PC-3 (cell line): ENCODE measurements at regions not wholly inside any gene's neighbourhood (a gene's known extent, or its start where the extent isn't known, plus 50 kb on each side); places are given as distances from the start of the nearest gene placed in this dataset.
"Not testable (repeated sequence)": the region's sequence is repeated elsewhere in the genome, so short reads cannot be mapped to it uniquely, and the experiment has no call there.

Experiments
- ATAC-seq: fragments of 200-7000 bp; cut with Tn5 transposase; 2 replicates; pipeline ENCODE4 v1.9.1; 2020; ENCODE audit warnings: mild to moderate bottlenecking, moderate library complexity
- BruUV-seq: library from RNA; stranded (reverse); fragments of 400-500 nt; replicated peaks from 2 replicates; lab custom pipeline; 2021; lab: Mats Ljungman, UMichigan
- CTCF ChIA-PET: fragments of 300-600 bp; sonication (Branson Sonifier 250); formaldehyde crosslinking; loops from one replicate; lab custom pipeline; 2022; ENCODE audit warnings: antibody characterized with exemption; lab: Charles Lee
- POLR2A ChIA-PET: fragments of 300-600 bp; sonication (Branson Sonifier 250); formaldehyde crosslinking; loops from one replicate; lab custom pipeline; 2022; ENCODE audit warnings: antibody characterized with exemption; ENCODE audit not compliant: unreplicated experiment; lab: Charles Lee
- DNase-seq: peaks from one replicate; pipeline ENCODE4 v3.0.0-alpha.2; 2015
- H2AFZ ChIP-seq: fragments of 300-600 bp; sonication (generic); 2 replicates; pipeline ENCODE4 v1.6.0; 2016; ENCODE audit warnings: antibody characterized with exemption, low read length
- H3F3A ChIP-seq: fragments of 300-600 bp; sonication (generic); one replicate; pipeline ENCODE4 v1.6.0; 2017; ENCODE audit warnings: antibody characterized with exemption, low read length, control low read depth, mild to moderate bottlenecking; ENCODE audit not compliant: unreplicated experiment
- H3K27ac ChIP-seq: fragments of 300-600 bp; sonication (generic); 2 replicates; pipeline ENCODE4 v1.5.1; 2016; ENCODE audit warnings: mild to moderate bottlenecking, low read length
- H3K27me3 ChIP-seq: fragments of 300-600 bp; sonication (generic); 2 replicates; pipeline ENCODE4 v1.6.1; 2016; ENCODE audit warnings: low read length, mixed read lengths
- H3K36me3 ChIP-seq: fragments of 300-600 bp; sonication (generic); 2 replicates; pipeline ENCODE4 v1.6.1; 2016; ENCODE audit warnings: low read depth, mixed run types, low read length, mixed read lengths
- H3K4me1 ChIP-seq: fragments of 300-600 bp; sonication (generic); 2 replicates; pipeline ENCODE4 v1.5.1; 2016; ENCODE audit warnings: low read length; ENCODE audit not compliant: insufficient read depth
- H3K4me2 ChIP-seq: fragments of 300-600 bp; sonication (generic); 2 replicates; pipeline ENCODE4 v1.6.0; 2016; ENCODE audit warnings: low read length
- H3K4me3 ChIP-seq: fragments of 300-600 bp; sonication (generic); 2 replicates; pipeline ENCODE4 v1.5.1; 2016; ENCODE audit warnings: mild to moderate bottlenecking, low read length, mixed read lengths
- H3K79me2 ChIP-seq: fragments of 300-600 bp; sonication (generic); 2 replicates; pipeline ENCODE4 v1.6.1; 2017; ENCODE audit warnings: low read length, mixed read lengths
- H3K9ac ChIP-seq: fragments of 300-600 bp; sonication (generic); 2 replicates; pipeline ENCODE4 v1.6.0; 2016; ENCODE audit warnings: mild to moderate bottlenecking, low read length
- H3K9me2 ChIP-seq: fragments of 300-600 bp; sonication (generic); replicated peaks from 2 replicates; pipeline ENCODE4 v1.6.1; 2016; ENCODE audit warnings: mixed run types, low read length, mixed read lengths
- H3K9me3 ChIP-seq: fragments of 300-600 bp; sonication (generic); 2 replicates; pipeline ENCODE4 v1.6.1; 2016; ENCODE audit warnings: low read length, mixed read lengths
- H4K20me1 ChIP-seq: fragments of 300-600 bp; sonication (generic); 2 replicates; pipeline ENCODE4 v1.6.1; 2016; ENCODE audit warnings: low read length, mixed read lengths
- EZH2 ChIP-seq: fragments of 300-600 bp; sonication (generic); IDR thresholded peaks from one replicate; pipeline ENCODE4 v1.6.1; 2017; ENCODE audit warnings: antibody characterized with exemption, mild to moderate bottlenecking, low read length; ENCODE audit not compliant: unreplicated experiment
- EZH2phosphoT487 ChIP-seq: fragments of 300-600 bp; sonication (generic); IDR thresholded peaks from 2 replicates; pipeline ENCODE4 v1.6.1; 2018; ENCODE audit warnings: mild to moderate bottlenecking, antibody characterized with exemption, low read length, borderline replicate concordance
- intact Hi-C: fragments of 100-400 bp; cut with micrococcal nuclease; formaldehyde crosslinking; loops from 2 replicates; pipeline ENCODE4 v1.9.0; 2023
- TF ChIP-seq, protein P1 (sequence below): fragments of 300-600 bp; sonication (generic); conservative IDR thresholded peaks from 2 replicates; pipeline ENCODE4 v1.5.1; 2017; ENCODE audit warnings: antibody characterized with exemption, low read depth, mild to moderate bottlenecking, low read length

DNA sequence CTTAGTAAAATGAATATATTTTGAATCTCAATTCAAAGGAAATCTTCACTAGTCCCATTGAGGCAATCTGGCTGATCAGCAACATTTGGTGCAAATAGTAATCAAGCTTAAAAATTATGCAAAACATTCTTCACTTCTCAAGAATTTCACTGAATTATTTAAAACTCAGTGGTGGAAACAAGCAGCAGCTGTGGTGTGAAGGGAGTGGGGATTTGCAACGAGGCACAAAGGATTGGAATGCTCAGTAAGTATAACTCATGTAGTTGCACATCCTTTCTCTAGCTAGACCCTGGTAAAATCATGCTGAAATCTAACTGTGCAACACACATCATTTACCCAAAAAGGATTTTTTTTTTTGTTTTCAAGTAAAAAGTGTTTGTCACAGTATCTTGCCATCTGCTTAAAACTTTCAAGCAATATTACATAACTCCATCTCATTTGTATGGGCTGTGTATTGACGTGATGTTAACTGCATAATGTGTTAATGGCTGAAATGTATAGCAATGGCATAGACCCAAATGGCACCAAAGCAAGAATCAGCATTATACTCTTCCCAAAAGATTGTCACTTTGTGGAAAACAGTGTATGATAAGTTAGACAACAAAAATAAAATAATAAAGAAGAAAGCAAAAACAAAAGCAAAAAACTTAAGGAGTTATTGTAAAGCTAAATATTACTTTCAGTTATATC, 816.6 kb downstream of the EPHA3 start:
- no peak for TF ChIP-seq EZH2
- TF ChIP-seq, protein P1, sequence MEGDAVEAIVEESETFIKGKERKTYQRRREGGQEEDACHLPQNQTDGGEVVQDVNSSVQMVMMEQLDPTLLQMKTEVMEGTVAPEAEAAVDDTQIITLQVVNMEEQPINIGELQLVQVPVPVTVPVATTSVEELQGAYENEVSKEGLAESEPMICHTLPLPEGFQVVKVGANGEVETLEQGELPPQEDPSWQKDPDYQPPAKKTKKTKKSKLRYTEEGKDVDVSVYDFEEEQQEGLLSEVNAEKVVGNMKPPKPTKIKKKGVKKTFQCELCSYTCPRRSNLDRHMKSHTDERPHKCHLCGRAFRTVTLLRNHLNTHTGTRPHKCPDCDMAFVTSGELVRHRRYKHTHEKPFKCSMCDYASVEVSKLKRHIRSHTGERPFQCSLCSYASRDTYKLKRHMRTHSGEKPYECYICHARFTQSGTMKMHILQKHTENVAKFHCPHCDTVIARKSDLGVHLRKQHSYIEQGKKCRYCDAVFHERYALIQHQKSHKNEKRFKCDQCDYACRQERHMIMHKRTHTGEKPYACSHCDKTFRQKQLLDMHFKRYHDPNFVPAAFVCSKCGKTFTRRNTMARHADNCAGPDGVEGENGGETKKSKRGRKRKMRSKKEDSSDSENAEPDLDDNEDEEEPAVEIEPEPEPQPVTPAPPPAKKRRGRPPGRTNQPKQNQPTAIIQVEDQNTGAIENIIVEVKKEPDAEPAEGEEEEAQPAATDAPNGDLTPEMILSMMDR = no peak
- no peak for TF ChIP-seq EZH2phosphoT487
- H3K36me3 ChIP-seq = no peaks in the 10 kb centered on the region
- H2AFZ ChIP-seq = no peak overlapping the region
- H3K9me2 ChIP-seq = no peaks in the 10 kb centered on the region
- H3K9me3 ChIP-seq = no peaks in the 10 kb centered on the region
- no peak for ATAC-seq
- H3F3A ChIP-seq = no peaks in the 10 kb centered on the region
- no peak overlapping the region for H3K4me3 ChIP-seq
- H3K79me2 ChIP-seq = no peaks in the 10 kb centered on the region
- H3K27me3 ChIP-seq = no peaks in the 10 kb centered on the region
- CTCF ChIA-PET = no interaction called here
- H3K9ac ChIP-seq = no peak overlapping the region
- H4K20me1 ChIP-seq = no peaks in the 10 kb centered on the region
- no peaks in the 10 kb centered on the region for H3K4me1 ChIP-seq
- DNase-seq = no peak
- POLR2A ChIA-PET = no interaction called here
- BruUV-seq = no TSS peak
- no peak overlapping the region for H3K4me2 ChIP-seq
- intact Hi-C loops = no loop called here
- no peak overlapping the region for H3K27ac ChIP-seq

DNA sequence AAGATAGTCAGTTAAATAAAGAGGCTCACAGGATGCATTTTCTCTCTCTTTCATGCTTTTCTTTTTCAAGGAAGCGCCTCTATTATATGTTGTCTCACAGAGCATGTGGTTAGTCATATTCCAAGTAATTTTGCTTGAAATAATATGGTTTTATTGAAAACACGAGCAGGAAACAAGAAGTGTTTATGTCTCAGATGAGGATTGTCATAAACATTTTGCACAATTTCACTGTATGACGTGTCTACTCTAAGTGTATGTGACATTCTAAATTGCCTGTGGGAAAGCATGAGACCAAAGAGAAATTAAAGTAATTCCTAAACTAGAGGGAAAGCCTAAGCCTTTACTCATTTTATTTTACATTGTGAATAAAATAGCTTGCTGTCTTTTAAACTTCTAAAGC, 818.6 kb downstream of the EPHA3 start:
- Histone ChIP-seq H2AFZ (no peak overlapping the region), H3K9me3 (no peaks in the 10 kb centered on the region), H3K4me2 (no peak overlapping the region), H3K9ac (no peak overlapping the region), H3K79me2 (no peaks in the 10 kb centered on the region), H3K4me1 (no peaks in the 10 kb centered on the region), H3F3A (no peaks in the 10 kb centered on the region), H3K9me2 (no peaks in the 10 kb centered on the region), H3K27ac (no peak overlapping the region), H3K36me3 (no peaks in the 10 kb centered on the region), H3K27me3 (no peaks in the 10 kb centered on the region), H4K20me1 (no peaks in the 10 kb centered on the region), H3K4me3 (no peak overlapping the region)
- TF ChIP-seq EZH2phosphoT487 (no peak), EZH2 (no peak)
- TF ChIP-seq, protein P1 = no peak
- no TSS peak for BruUV-seq
- ChIA-PET POLR2A (no interaction called here), CTCF (no interaction called here)
- ATAC-seq (no peak), DNase-seq (no peak)
- intact Hi-C loops = no loop called here

DNA sequence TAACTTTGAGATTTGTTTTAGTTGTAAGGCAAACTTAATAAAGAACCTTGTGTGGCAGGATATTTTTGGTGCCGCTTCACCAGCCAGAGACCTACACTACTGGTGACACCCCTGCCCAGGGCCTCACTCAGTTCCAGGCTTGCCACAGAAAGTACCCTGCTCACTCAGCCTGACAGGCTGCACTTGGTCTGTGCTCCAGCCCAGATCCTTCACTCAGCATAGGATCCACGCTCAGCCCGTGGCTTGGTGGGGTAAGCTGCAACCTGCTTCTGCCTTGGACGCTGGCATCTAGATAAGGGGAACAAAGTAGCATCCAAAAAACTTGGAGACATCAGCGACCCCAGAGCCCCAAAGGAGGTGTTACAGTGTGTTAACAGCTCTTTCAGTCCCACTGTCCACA, 825.5 kb downstream of the EPHA3 start:
- intact Hi-C loops = no loop called here
- H3K9ac ChIP-seq = no peak overlapping the region
- no peaks in the 10 kb centered on the region for H3K9me2 ChIP-seq
- no peaks in the 10 kb centered on the region for H3K27me3 ChIP-seq
- no peak for ATAC-seq
- H3K9me3 ChIP-seq = no peaks in the 10 kb centered on the region
- no peaks in the 10 kb centered on the region for H3K4me1 ChIP-seq
- DNase-seq = no peak
- ChIA-PET CTCF (no interaction called here), POLR2A (no interaction called here)
- no peak overlapping the region for H3K4me2 ChIP-seq
- H3K27ac ChIP-seq = no peak overlapping the region
- H4K20me1 ChIP-seq = no peaks in the 10 kb centered on the region
- H3K4me3 ChIP-seq = no peak overlapping the region
- no peaks in the 10 kb centered on the region for H3K79me2 ChIP-seq
- no peaks in the 10 kb centered on the region for H3K36me3 ChIP-seq
- TF ChIP-seq EZH2 (no peak), EZH2phosphoT487 (no peak)
- TF ChIP-seq, protein P1 = no peak
- BruUV-seq = no TSS peak
- no peak overlapping the region for H2AFZ ChIP-seq
- no peaks in the 10 kb centered on the region for H3F3A ChIP-seq

DNA sequence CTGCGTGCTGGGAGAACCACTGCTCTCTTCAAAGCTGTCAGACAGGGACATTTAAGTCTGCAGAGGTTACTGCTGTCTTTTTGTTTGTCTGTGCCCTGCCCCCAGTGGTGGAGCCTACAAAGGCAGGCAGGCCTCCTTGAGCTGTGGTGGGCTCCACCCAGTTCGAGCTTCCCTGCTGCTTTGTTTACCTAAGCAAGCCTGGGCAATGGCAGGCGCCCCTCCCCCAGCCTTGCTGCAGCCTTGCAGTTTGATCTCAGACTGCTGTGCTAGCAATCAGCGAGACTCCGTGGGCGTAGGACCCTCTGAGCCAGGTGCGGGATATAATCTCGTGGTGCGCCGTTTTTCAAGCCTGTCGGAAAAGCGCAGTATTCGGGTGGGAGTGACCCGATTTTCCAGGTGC, 837.0 kb downstream of the EPHA3 start:
- H3K27me3 ChIP-seq, H3K27ac ChIP-seq, H3K79me2 ChIP-seq, H3K4me2 ChIP-seq, H3F3A ChIP-seq, H3K9me3 ChIP-seq, H3K9me2 ChIP-seq, H3K4me3 ChIP-seq, H4K20me1 ChIP-seq, POLR2A ChIA-PET, H3K36me3 ChIP-seq, H3K9ac ChIP-seq, H2AFZ ChIP-seq, H3K4me1 ChIP-seq, CTCF ChIA-PET, intact Hi-C loops, ATAC-seq, BruUV-seq, DNase-seq: not testable (repeated sequence)
